K562 (cell line): ENCODE measurements at regions not wholly inside any gene's neighbourhood (a gene's known extent, or its start where the extent isn't known, plus 50 kb on each side); places are given as distances from the start of the nearest gene placed in this dataset.

Source experiments
- ATAC-seq: fragments of 200-7000 bp; cut with Tn5 transposase; 3 replicates; pipeline ENCODE4 v1.9.1; 2020; ENCODE audit warnings: moderate library complexity
- BruUV-seq: library from RNA; stranded (reverse); fragments of 400-500 nt; replicated peaks from 2 replicates; lab custom pipeline; 2021; lab: Mats Ljungman, UMichigan
- CTCF ChIA-PET: fragments of 300-600 bp; formaldehyde crosslinking; extraction: SDS; loops from one replicate; lab custom pipeline; 2021; ENCODE audit warnings: low intra/inter-chr PET ratio; lab: Yijun Ruan, JAX
- POLR2A ChIA-PET: fragments of 300-600, 350-650 bp; sonication (Branson Sonifier 250); formaldehyde crosslinking; extraction: SDS; loops from one replicate; lab custom pipeline; 2021; ENCODE audit warnings: antibody characterized with exemption, inconsistent platforms; lab: Yijun Ruan, JAX
- DNase-seq, 4 experiments: peaks; one replicate each; pipeline versions ENCODE4 v3.0.0 to v3.0.0-alpha.2; 2011 to 2018; ENCODE audit warnings: low spot score in 3 of 4, mixed read lengths in 3 of 4; ENCODE audit errors: extremely low read depth in 1 of 4
- FAIRE-seq: peaks from 2 replicates; lab custom pipeline; 2011; peaks lifted over from hg19 to GRCh38; lab: Jason Lieb, UNC
- H2AFZ ChIP-seq: 2 replicates; pipeline ENCODE4 v1.6.0; 2011; ENCODE audit warnings: low read depth, low read length, control low read depth, inconsistent platforms
- H3K27ac ChIP-seq: fragments of 200-600 bp; 3 replicates; pipeline ENCODE4 v1.8.0; 2011; ENCODE audit warnings: low read depth, mild to moderate bottlenecking, control low read depth, inconsistent platforms, low read length, moderate library complexity, mixed read lengths; ENCODE audit errors: extremely low read depth
- H3K27me3 ChIP-seq, 2 experiments: fragments of 300-600 bp in 1 of 2; 2 replicates in 1 of 2; 3 replicates in 1 of 2; pipeline versions ENCODE4 v1.6.0 to v1.8.0; 2011; ENCODE audit warnings: inconsistent platforms in 2 of 2, low read length in 2 of 2, mild to moderate bottlenecking in 1 of 2, mixed read lengths in 1 of 2, moderate library complexity in 1 of 2; ENCODE audit not compliant: control insufficient read depth in 2 of 2, insufficient read depth in 2 of 2
- H3K36me3 ChIP-seq: fragments of 300-600 bp; 3 replicates; pipeline ENCODE4 v1.8.0; 2011; ENCODE audit warnings: mild to moderate bottlenecking, low read length, inconsistent platforms; ENCODE audit not compliant: control insufficient read depth, insufficient read depth
- H3K4me1 ChIP-seq, 2 experiments: fragments of 200-600 bp in 1 of 2; replicated peaks in 1 of 2; 2 replicates in 1 of 2; 3 replicates in 1 of 2; pipeline versions ENCODE4 v1.5.1 to v1.8.0; 2011; ENCODE audit warnings: inconsistent platforms in 2 of 2, low read length in 2 of 2, mild to moderate bottlenecking in 1 of 2, mixed read lengths in 1 of 2, moderate library complexity in 1 of 2; ENCODE audit not compliant: control insufficient read depth in 2 of 2, insufficient read depth in 2 of 2
- H3K4me2 ChIP-seq: 2 replicates; pipeline ENCODE4 v1.6.1; 2011; ENCODE audit warnings: low read length, control low read depth, inconsistent platforms, mixed read lengths; ENCODE audit not compliant: insufficient read depth
- H3K4me3 ChIP-seq: fragments of 200-600 bp; sonication (generic), shearing (Covaris generic); 2 replicates; pipeline ENCODE4 v1.5.1; 2016; ENCODE audit warnings: control low read depth, inconsistent platforms
- H3K79me2 ChIP-seq: fragments of 200-600 bp; 3 replicates; pipeline ENCODE4 v1.8.0; 2011; ENCODE audit warnings: low read length, inconsistent platforms; ENCODE audit not compliant: control insufficient read depth, insufficient read depth
- H3K9ac ChIP-seq, 2 experiments: 2 replicates each; pipeline versions ENCODE4 v1.6.0 to v1.6.1; 2011; ENCODE audit warnings: low read depth in 2 of 2, low read length in 2 of 2, control low read depth in 1 of 2, inconsistent platforms in 1 of 2, mild to moderate bottlenecking in 1 of 2, mixed read lengths in 1 of 2; ENCODE audit not compliant: insufficient read depth in 1 of 2
- H3K9me1 ChIP-seq: one replicate; pipeline ENCODE4 v1.6.0; 2011; ENCODE audit warnings: inconsistent platforms, mild to moderate bottlenecking, low read length, moderate library complexity; ENCODE audit not compliant: control insufficient read depth, insufficient read depth
- H3K9me3 ChIP-seq: replicated peaks from 2 replicates; pipeline ENCODE4 v1.5.1; 2011; ENCODE audit warnings: low read depth, low read length, inconsistent platforms; ENCODE audit not compliant: control insufficient read depth, insufficient read depth
- H4K20me1 ChIP-seq: replicated peaks from 2 replicates; pipeline ENCODE4 v1.6.1; 2011; ENCODE audit warnings: low read length, inconsistent platforms, mixed read lengths; ENCODE audit not compliant: control insufficient read depth, insufficient read depth
- ASH1L ChIP-seq: fragments of 450-650 bp; IDR thresholded peaks from 2 replicates; pipeline ENCODE4 v1.6.1; 2018; ENCODE audit warnings: borderline replicate concordance, mild to moderate bottlenecking, low read depth; ENCODE audit not compliant: partially characterized antibody
- ATF7 ChIP-seq: fragments of 450-650 bp; IDR thresholded peaks from 2 replicates; pipeline ENCODE4 v1.7.1; 2014; ENCODE audit warnings: mild to moderate bottlenecking, moderate library complexity
- EP400 ChIP-seq: fragments of 450-650 bp; IDR thresholded peaks from 2 replicates; pipeline ENCODE4 v1.6.1; 2017; ENCODE audit warnings: antibody characterized with exemption, mild to moderate bottlenecking, moderate library complexity
- FOSL1 ChIP-seq: fragments of 200-800 bp; sonication (Bioruptor generic); conservative IDR thresholded peaks from 2 replicates; pipeline ENCODE4 v1.6.1; 2016; ENCODE audit warnings: missing genetic modification characterization, missing compliant biosample characterization
- FOXJ2 ChIP-seq: fragments of 200-800 bp; sonication (Bioruptor generic); IDR thresholded peaks from 2 replicates; pipeline ENCODE4 v1.6.1; 2016; ENCODE audit warnings: missing genetic modification characterization, missing compliant biosample characterization
- MCM3 ChIP-seq: fragments of 450-650 bp; IDR thresholded peaks from 2 replicates; pipeline ENCODE4 v1.6.1; 2016
- POLR2AphosphoS2 ChIP-seq: IDR thresholded peaks from 2 replicates; pipeline ENCODE4 v1.6.1; 2012; ENCODE audit warnings: low read length, improper control_type of control experiment
- SNIP1 ChIP-seq: fragments of 450-650 bp; IDR thresholded peaks from 2 replicates; pipeline ENCODE4 v1.7.1; 2017; ENCODE audit warnings: low read depth, mild to moderate bottlenecking
- TRIM24 ChIP-seq, 2 experiments: fragments of 450-650 bp; IDR thresholded peaks; 2 replicates each; pipeline ENCODE4 v1.6.1; 2016
- TSC22D4 ChIP-seq: fragments of 450-650 bp; IDR thresholded peaks from 2 replicates; pipeline ENCODE4 v1.6.1; 2016; ENCODE audit warnings: missing genetic modification characterization, missing biosample characterization, control low read depth
- XRCC4 ChIP-seq: IDR thresholded peaks from one replicate; pipeline ENCODE4 v1.6.1; 2011; ENCODE audit not compliant: insufficient read depth, insufficient read length; ENCODE audit errors: extremely low read depth
- ZNF589 ChIP-seq: fragments of 200-800 bp; sonication (Bioruptor generic); IDR thresholded peaks from 2 replicates; pipeline ENCODE4 v1.6.1; 2016; ENCODE audit warnings: low read depth, missing genetic modification characterization, missing compliant biosample characterization
- WGBS: fragments of 100-300 bp; shearing (Covaris generic); methylation state at CpG from one replicate; pipeline ENCODE4 v1.1.6; 2016; ENCODE audit warnings: low coverage, mixed read lengths; ENCODE audit not compliant: insufficient coverage; ENCODE audit errors: missing lambda C conversion rate; 5-methylcytosine and 5-hydroxymethylcytosine counted together
- in situ Hi-C: fragments of 300-500 bp; cut with MboI; formaldehyde crosslinking; loops from 4 replicates; pipeline ENCODE4 v1.15.0; 2018; ENCODE audit warnings: inconsistent platforms, mixed read lengths
- intact Hi-C: fragments of 100-400 bp; cut with micrococcal nuclease; formaldehyde crosslinking; loops from 2 replicates; pipeline ENCODE4 v1.14.2; 2022
- TF ChIP-seq, protein P1 (sequence below): fragments of 450-650 bp; formaldehyde crosslinking; IDR thresholded peaks from 2 replicates; pipeline ENCODE4 v1.4.0; 2020; ENCODE audit warnings: mild to moderate bottlenecking, moderate library complexity
- TF ChIP-seq, protein P2 (sequence below): sonication (generic); formaldehyde crosslinking; IDR thresholded peaks from 2 replicates; pipeline ENCODE4 v1.8.0; 2023; ENCODE audit warnings: missing genetic modification reagents, mild to moderate bottlenecking, borderline replicate concordance
- TF ChIP-seq, protein P3 (sequence below), 3 experiments: IDR thresholded peaks in 2 of 3; conservative IDR thresholded peaks in 1 of 3; 2 replicates each; pipeline ENCODE4 v1.5.1; 2011 to 2012; ENCODE audit warnings: low read length in 3 of 3, mild to moderate bottlenecking in 3 of 3, control low read depth in 2 of 3, improper control_type of control experiment in 1 of 3, inconsistent platforms in 1 of 3, low read depth in 1 of 3, mixed read lengths in 1 of 3, moderate library complexity in 1 of 3; ENCODE audit not compliant: insufficient read depth in 2 of 3

DNA sequence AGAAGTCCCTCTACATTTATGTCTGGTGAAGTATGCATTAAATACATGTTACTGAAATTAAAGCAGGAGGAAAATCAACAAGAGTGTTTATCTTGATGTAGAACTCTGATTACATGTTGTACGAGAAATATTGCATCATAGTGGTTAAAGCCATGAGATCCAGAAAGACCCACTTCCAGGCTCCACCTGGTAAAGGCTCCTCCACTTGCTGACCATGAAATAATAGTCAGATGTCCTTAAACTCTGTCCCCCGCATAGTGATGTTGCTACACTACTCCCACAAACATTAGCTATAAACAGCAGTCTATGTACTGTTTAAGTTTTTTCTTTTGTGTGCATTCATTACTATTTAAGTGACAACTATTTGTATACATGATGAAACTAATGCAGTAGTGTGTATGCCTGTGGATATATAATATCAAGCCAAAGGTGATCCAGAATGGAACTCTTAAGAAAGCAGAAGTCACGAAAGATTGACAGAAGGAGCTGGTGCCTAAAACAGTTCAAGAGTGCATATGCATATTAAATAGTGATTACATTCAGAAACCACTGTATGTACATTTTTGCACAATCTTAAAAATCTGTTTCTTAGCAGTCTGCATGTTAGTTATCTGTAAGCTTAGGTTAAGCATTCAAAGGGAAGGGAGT lies 264.4 kb upstream of the KCNMB2 start:
- intact Hi-C loops = no loop called here
- H3K9ac ChIP-seq = no peak overlapping the region
- H3K4me3 ChIP-seq = no peak overlapping the region
- H3K27me3 ChIP-seq = no peaks in the 10 kb centered on the region
- H3K4me1 ChIP-seq = no peaks in the 10 kb centered on the region
- H3K4me2 ChIP-seq = no peak overlapping the region
- ChIA-PET POLR2A (no interaction called here), CTCF (no interaction called here)
- H3K36me3 ChIP-seq = no peaks in the 10 kb centered on the region
- no peaks in the 10 kb centered on the region for H3K79me2 ChIP-seq
- no TSS peak for BruUV-seq
- H3K9me3 ChIP-seq = no peaks in the 10 kb centered on the region
- in situ Hi-C loops = no loop called here
- 51% methylated on average over 3 of the region's 3 CpGs for WGBS
- no peaks in the 10 kb centered on the region for H4K20me1 ChIP-seq
- no peak for FAIRE-seq
- H3K27ac ChIP-seq = no peak overlapping the region
- ATAC-seq = peak; percentile 63
- no peak for DNase-seq
- H3K9me1 ChIP-seq = no peaks in the 10 kb centered on the region
- no peak overlapping the region for H2AFZ ChIP-seq
- TF ChIP-seq, protein P1, sequence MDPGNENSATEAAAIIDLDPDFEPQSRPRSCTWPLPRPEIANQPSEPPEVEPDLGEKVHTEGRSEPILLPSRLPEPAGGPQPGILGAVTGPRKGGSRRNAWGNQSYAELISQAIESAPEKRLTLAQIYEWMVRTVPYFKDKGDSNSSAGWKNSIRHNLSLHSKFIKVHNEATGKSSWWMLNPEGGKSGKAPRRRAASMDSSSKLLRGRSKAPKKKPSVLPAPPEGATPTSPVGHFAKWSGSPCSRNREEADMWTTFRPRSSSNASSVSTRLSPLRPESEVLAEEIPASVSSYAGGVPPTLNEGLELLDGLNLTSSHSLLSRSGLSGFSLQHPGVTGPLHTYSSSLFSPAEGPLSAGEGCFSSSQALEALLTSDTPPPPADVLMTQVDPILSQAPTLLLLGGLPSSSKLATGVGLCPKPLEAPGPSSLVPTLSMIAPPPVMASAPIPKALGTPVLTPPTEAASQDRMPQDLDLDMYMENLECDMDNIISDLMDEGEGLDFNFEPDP (CRISPR knock-in tag) = no peak
- no peak for TF ChIP-seq ASH1L
- TF ChIP-seq FOSL1 (tag) = peak; percentile 23; the same call in 1 of the 2 replicates
- no peak for TF ChIP-seq TSC22D4 (tag)
- TF ChIP-seq FOXJ2 (tag) = peak; percentile 86
- TF ChIP-seq TRIM24 (IDR thresholded peaks at IDR 0.05) = peak; percentile 82 to 91
- peak; percentile 83 for TF ChIP-seq ATF7
- TF ChIP-seq POLR2AphosphoS2 = no peak
- TF ChIP-seq, protein P2, sequence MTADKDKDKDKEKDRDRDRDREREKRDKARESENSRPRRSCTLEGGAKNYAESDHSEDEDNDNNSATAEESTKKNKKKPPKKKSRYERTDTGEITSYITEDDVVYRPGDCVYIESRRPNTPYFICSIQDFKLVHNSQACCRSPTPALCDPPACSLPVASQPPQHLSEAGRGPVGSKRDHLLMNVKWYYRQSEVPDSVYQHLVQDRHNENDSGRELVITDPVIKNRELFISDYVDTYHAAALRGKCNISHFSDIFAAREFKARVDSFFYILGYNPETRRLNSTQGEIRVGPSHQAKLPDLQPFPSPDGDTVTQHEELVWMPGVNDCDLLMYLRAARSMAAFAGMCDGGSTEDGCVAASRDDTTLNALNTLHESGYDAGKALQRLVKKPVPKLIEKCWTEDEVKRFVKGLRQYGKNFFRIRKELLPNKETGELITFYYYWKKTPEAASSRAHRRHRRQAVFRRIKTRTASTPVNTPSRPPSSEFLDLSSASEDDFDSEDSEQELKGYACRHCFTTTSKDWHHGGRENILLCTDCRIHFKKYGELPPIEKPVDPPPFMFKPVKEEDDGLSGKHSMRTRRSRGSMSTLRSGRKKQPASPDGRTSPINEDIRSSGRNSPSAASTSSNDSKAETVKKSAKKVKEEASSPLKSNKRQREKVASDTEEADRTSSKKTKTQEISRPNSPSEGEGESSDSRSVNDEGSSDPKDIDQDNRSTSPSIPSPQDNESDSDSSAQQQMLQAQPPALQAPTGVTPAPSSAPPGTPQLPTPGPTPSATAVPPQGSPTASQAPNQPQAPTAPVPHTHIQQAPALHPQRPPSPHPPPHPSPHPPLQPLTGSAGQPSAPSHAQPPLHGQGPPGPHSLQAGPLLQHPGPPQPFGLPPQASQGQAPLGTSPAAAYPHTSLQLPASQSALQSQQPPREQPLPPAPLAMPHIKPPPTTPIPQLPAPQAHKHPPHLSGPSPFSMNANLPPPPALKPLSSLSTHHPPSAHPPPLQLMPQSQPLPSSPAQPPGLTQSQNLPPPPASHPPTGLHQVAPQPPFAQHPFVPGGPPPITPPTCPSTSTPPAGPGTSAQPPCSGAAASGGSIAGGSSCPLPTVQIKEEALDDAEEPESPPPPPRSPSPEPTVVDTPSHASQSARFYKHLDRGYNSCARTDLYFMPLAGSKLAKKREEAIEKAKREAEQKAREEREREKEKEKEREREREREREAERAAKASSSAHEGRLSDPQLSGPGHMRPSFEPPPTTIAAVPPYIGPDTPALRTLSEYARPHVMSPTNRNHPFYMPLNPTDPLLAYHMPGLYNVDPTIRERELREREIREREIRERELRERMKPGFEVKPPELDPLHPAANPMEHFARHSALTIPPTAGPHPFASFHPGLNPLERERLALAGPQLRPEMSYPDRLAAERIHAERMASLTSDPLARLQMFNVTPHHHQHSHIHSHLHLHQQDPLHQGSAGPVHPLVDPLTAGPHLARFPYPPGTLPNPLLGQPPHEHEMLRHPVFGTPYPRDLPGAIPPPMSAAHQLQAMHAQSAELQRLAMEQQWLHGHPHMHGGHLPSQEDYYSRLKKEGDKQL (CRISPR knock-in tag) = no peak
- no peak for TF ChIP-seq XRCC4
- TF ChIP-seq SNIP1 = no peak
- TF ChIP-seq EP400 = peak; percentile 43; the same call in 1 of the 2 replicates
- no peak for TF ChIP-seq MCM3
- TF ChIP-seq, protein P3, sequence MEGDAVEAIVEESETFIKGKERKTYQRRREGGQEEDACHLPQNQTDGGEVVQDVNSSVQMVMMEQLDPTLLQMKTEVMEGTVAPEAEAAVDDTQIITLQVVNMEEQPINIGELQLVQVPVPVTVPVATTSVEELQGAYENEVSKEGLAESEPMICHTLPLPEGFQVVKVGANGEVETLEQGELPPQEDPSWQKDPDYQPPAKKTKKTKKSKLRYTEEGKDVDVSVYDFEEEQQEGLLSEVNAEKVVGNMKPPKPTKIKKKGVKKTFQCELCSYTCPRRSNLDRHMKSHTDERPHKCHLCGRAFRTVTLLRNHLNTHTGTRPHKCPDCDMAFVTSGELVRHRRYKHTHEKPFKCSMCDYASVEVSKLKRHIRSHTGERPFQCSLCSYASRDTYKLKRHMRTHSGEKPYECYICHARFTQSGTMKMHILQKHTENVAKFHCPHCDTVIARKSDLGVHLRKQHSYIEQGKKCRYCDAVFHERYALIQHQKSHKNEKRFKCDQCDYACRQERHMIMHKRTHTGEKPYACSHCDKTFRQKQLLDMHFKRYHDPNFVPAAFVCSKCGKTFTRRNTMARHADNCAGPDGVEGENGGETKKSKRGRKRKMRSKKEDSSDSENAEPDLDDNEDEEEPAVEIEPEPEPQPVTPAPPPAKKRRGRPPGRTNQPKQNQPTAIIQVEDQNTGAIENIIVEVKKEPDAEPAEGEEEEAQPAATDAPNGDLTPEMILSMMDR (IDR thresholded peaks at IDR 0.05 in 2 of 3, conservative IDR thresholded peaks at IDR 0.05 in 1 of 3; ENCODE audit: insufficient read depth in 2 of 3, low read depth in 1 of 3, low read length in 3 of 3) = no peak
- 0 out of 2 replicates have a peak, but pooled peaks have one; percentile 70 for TF ChIP-seq ZNF589
